ENCODE measurements at regions not wholly inside any gene's neighbourhood (a gene's known extent, or its start where the extent isn't known, plus 50 kb on each side); places are given as distances from the start of the nearest gene placed in this dataset.
"Not testable (repeated sequence)": the region's sequence is repeated elsewhere in the genome, so short reads cannot be mapped to it uniquely, and the experiment has no call there.

DNA sequence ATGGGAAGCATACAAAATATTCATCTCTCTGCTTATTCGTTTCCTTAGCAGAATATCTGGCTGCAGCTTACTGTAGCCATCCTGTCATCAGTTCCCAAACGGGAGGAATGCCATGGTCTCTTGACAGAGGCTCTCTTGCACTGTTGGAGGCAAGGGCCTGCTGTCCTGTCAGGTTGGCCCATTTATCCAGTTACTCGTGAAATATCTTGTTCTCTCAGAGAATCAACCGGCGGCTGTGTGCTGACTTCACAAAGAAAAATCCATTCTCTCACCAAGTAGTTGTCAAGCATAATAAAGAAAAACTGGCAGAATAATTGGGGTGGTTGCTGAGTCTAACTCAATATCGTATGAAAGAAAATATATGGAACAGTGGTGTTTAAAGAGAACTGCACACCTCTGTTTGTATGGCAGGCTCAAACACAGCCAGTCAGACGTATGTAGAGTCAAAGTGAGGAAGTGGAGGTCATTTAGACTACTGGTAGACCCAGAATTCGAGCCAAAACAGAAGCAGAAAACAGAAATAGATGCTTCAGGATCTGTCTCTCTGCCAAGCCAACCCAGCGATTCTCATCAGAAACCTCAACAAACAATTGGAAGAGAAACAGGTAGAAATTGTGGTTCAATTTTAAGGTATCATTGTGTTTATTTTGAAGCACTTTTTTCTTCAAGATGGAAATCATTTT lies 349.2 kb upstream of the PRKCQ start:
- DNase-seq (ENCODE audit: low read depth in 2 of 3, low spot score in 2 of 3), result no peak

DNA sequence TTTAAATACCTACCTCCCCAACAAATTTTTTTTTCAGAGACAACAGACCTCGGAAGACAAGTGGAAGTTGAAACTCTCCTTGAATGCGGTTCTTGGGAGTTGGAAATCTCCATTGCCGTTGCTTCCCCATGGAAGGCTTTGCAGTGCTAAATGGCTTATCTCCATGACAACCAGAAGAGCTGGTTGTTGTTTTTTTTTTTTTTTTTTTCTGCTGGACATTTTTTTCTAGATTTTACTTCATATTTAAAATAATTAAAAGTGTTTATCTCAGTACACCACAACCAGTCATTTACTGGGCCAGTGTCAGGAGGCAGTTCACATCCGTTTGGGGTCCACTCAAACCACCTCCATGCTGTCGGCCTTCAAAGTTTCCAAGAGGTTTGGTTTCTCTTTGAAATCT lies 348.5 kb upstream of the PRKCQ start:
- no peak for DNase-seq (ENCODE audit: low read depth in 2 of 3, low spot score in 2 of 3)

DNA sequence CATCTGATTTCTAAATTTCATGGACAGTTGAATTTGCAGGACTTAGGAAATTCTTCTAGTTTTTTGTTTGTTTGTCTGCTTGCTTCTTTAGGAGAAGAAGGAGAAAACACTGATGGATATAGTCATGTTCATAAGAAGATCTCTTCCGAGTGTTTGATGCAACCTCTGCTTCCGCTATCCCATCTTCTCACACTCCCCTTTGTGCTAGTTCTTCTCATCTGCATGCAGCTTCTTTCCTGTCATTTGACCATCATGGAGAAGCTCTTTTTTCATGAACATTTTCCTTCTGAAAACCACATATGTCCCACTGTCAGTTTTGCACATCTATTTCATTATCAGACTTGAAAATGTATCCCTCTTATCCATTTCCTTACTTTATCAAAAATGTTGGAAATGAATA lies 346.9 kb upstream of the PRKCQ start:
- DNase-seq (ENCODE audit: low read depth in 2 of 3, low spot score in 2 of 3), result no peak

DNA sequence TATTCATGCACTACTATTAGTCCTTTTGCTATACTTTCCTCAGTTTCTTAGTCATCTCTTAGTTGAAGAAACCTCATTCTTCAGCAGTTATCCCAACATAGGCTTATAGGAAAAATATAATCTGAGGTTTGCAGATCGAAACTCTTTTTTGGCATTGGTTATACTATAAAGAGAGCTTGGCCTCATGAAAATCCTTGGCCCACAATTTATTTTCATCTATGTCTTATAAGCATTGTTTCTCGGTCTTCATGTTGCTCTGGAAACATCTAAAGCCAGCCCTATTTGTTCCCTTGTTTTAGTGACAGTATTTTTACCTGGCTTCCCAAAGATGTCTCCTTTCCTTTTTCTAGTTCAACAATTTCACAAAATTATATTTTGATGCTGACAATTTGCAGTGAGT lies 345.1 kb upstream of the PRKCQ start:
- DNase-seq (ENCODE audit: low read depth in 2 of 3, low spot score in 2 of 3), result no peak

DNA sequence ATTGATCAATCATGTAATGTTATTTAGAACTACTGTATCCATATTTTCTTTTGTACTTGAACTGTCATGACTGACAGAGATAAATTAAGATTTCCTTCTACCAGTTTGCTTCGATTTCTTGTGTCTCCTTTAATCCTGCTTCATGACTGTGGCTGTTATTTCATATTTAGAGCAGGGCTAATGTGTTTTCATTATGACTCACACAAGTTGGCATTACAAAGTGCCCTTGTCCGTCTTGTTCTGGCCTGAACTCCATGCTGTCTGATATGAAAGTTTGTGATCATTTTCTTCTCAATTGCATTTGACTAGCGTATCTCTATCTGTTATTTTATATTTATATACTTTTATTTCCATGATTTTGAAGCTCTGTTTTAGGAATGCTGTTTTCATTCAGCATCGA lies 344.1 kb upstream of the PRKCQ start:
- DNase-seq (ENCODE audit: low read depth in 2 of 3, low spot score in 2 of 3), result no peak

DNA sequence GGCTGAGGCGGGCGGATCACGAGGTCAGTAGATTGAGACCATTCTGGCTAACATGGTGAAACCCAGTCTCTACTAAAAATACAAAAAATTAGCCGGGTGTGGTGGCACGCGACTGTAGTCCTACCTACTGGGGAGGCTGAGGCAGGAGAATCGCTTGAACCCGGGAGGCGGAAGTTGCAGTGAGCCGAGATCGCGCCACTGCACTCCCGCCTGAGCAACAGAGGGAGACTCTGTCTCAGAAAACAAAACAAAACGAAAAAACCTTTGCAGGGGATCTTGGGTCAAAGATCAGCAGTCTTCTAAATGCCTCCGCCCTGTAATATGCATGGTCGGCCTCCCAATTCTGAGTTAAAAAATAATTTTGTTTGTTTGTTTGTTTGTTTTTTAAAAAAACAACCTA lies 340.9 kb upstream of the PRKCQ start:
- not testable (repeated sequence) for DNase-seq (ENCODE audit: low read depth in 2 of 3, low spot score in 2 of 3)

DNA sequence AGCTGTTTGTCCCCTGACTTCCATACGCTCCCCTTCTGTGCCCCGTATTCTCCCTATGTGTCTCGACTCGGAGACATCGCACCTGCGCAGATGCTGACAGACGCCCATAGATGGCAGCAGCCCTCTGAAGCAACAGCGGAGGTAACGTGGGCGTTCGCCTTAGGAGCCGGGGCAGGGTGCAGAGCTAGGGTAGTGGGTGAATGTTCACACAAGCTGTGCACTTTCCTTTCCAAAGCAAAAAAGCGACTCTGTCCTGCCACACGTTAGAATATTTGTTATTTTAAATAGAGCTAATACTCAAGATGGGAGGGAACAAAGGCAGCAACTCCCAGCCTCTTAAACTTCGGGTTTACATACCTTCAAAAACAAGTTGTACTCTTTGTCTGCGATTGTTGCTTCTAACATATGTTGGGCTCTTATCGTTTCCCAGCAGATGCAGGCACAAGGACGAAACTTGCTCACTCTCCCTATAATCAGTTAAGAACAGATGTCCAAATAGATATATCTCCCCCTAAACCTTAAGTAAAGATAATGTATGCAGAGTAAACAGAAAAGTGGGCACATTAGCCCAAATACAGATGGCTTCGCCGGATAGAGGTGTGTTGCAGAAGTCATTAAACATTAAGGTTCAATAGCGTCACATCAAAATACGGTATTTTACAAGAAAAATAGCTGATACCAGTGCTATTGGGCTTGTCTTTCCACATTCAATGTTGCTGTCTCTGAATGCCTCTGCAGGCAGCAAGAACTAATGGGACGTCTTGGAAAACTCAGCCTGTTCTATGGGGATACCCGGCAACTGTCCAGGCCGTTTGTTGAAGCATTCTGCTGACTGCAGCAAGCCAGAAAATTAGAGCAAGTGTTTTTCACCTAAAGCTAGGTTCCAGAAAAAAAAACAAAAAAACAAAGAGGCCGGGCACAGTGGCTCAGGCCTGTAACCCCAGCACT lies 340.3 kb upstream of the PRKCQ start:
- peak; percentile 43 to 57 (median 45) for DNase-seq (ENCODE audit: low read depth in 2 of 3, low spot score in 2 of 3)

DNA sequence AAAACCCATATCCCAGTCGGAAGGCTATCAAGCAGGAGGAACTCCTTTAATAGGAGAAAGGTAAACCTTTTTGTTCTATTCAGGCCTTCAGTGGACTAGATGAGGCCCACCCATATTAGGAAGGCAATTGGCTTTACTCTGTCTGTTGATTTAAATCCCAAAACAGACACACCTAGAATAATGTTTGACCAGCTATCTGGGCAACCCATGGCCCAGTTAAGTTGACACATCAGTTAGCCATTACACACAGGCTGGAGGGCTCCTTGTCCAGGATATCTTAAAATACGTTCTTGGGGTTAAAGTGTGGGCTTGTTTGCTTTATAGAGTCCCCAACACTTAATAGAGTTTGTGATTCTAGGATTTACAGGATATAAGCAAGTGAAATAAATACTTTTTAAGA lies 339.0 kb upstream of the PRKCQ start:
- DNase-seq (ENCODE audit: low read depth in 2 of 3, low spot score in 2 of 3), result no peak

DNA sequence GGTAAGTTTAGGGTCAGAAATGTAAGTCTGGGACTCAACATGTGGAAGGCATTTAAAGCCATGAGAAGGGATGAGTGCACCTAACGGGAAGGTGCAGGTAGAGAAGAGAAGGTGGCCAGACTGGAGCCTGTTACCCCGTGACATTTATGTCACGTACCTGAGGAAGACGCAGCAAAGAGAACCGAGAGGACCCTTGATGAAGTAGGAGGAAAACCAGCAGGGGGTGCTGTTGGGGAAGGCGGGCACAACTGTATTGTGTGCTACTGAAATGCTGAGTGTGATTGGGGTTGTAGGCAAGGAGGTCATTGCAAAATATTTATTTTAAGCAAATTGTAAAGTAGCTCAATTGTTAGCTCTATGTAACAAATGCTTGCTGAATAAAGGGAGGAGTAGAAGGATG lies 338.2 kb upstream of the PRKCQ start:
- peak; percentile 19 to 54 (median 52) for DNase-seq (ENCODE audit: low read depth in 2 of 3, low spot score in 2 of 3)

DNA sequence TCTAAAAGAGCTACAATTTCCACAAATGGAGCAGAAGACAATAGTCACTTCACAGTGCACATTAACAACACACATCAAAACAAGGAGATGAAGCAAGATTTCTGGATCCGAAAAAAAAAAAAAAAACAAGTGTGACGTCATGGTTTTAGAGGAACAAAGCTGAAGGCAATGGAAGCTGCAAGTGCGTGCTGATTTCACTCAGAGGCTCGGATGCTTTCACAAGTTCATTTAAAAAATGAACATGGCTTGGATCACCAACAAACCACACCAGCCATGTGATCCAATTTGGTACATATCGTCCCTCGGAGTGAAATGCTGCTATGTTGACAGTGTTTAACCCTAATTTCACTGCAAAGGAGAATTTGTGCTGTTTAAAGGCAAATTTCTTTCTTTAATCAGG lies 337.0 kb upstream of the PRKCQ start:
- no peak for DNase-seq (ENCODE audit: low read depth in 2 of 3, low spot score in 2 of 3)

DNA sequence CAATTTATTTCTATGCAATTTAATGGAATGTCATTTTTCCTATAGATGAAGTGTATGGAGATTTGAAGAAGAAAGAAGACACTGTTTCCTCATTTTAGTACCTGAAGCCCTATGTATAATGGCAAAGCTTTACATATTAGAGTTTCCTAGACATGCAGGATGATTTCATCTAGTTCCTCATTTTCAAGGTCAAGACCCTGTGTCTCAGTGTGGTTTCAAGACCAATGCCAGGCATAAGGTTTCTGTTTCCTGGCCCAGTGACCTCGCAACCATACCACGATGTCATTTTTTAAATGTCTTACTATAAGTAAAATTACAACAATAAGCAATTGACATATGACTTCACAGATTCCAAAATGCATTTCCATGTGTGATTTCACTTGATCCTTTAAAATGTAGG lies 336.5 kb upstream of the PRKCQ start:
- DNase-seq (ENCODE audit: low read depth in 2 of 3, low spot score in 2 of 3), result no peak

DNA sequence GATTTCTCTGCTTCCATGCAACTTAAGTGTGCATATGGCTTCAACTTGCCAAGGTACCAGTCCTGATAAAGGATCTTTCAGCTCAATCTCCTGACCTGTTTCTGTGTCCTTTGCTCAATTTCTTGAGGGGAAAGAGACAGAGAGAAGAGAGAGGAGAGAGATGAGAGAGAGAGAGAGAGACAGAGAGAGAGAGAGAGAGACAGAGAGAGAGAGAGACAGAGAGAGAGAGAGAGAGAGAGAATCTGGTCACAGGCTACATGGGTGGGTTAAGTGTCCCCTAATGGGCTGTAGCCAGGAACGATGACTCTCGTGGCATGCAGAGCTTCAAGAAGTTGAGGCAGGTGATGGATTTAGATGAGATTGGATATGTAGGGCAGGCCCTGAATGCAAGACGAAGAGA lies 335.2 kb upstream of the PRKCQ start:
- no peak for DNase-seq (ENCODE audit: low read depth in 2 of 3, low spot score in 2 of 3)

DNA sequence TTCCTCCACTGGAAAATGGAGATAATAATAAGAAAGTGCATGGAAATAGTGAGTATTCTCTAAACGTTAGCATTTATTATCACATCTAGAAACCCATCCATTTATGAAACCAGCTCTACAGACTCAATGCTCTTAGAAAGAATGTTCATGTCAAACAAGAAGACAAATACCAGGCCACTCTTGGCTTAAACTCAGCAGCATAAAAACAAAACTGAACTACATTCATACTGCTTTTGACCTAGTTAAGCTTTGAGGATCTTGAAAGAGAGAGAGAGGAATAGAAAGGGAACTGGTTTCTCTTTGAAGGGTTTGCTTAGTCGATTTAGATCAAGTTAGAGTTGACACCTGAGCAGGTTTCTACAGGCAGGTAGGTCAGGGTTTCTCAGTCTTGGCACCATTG lies 332.9 kb upstream of the PRKCQ start:
- DNase-seq (ENCODE audit: low read depth in 2 of 3, low spot score in 2 of 3), result no peak

DNA sequence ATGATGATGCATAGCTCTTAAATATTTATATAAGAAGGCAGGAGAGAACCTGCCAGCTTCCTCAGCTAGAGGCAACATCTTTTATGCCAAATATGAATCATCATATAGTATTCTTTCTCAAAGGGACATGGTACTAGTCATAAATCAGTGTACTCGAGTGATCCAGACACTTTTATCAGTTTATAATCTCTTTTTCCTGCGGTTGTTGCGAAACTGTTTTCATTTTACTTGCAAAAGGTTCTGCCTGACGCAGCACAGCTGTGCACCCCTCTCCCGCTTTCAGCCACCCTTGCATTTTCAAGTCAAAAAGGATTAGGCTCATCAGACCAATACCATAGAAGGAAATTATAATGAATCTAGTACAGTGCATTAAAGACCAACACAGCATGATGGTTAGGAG lies 332.3 kb upstream of the PRKCQ start:
- no peak for DNase-seq (ENCODE audit: low read depth in 2 of 3, low spot score in 2 of 3)

DNA sequence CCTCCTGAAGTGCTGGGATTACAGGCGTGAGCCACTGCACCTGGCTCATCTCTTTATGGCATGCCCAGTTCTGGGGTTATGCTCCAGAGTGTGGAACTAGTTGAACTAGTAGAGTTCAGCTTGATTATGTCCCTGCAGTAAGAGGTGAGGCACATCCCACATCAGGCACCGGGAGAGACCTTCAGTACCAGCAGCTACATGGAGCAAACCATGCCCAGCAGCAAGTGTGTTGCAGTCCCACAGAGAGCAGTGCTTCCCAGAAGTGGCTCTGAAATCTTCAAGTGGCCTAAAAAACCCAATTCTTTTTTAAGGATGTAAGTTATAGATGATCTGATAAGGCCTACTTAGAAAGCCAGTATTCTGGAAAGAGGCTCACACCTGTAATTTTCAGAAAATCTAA lies 331.9 kb upstream of the PRKCQ start:
- DNase-seq (ENCODE audit: low read depth in 2 of 3, low spot score in 2 of 3), result no peak

DNA sequence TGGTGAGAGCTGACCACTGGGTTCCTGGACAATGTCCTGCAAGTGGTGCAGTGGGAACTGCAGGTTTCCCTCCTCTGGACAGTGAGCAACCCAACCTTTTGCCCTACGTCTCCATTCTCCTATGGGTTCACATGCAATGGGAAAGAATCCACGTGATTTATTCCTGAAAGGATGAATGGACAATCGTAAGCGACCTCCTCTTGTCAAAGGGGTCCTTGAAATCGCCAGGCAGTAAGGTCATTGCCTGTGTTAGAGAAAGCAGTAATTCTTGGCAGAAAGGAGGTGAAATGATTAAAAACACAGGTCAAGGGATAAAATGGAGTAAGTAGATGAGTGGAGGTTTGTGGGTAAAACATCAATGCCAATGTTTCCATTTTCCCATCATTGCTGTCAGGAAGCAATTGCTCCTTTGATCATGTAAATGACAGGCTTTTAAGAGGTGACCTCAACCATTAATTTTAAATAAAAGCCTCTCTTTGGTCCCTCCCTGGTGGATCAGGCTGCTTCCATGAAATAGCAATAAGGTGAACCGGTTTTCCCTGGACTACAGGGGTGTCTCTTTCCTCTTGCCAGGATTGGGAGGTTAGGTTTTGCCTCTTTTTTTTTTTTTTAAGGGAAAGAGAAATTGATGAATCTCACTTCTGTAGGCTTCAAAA lies 330.0 kb upstream of the PRKCQ start:
- DNase-seq (ENCODE audit: low read depth in 2 of 3, low spot score in 2 of 3), result no peak

DNA sequence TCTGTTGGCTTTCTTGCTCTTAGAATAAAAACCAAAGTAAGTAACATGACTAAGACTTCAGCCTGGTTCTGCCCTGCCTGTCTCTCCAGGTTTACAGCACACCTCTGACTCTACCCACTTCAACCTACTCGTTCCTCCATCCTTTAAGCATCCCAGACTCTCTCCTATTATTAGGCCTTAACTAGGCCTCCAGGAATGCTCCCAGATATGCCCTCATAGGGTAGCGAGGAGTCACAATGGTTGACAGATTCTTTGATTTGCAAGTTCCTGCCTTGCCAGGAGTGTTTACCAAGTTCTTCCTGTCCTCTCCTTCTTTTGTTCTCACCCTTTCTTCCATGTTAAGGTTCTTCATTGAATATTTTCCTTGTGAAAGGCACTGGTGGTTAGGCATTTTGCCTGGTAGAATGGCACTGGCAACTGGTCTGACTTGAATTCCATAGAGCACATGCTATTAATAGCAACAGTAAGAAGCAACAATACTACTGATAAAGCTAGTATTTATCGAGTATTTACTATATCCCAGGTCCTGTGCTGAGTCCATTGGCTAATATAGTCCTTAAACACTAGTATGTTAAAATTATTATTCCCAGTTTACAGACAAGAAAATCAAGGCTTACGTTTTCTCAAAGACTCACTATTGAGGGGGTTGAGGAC lies 327.9 kb upstream of the PRKCQ start:
- no peak for DNase-seq (ENCODE audit: low read depth in 2 of 3, low spot score in 2 of 3)

DNA sequence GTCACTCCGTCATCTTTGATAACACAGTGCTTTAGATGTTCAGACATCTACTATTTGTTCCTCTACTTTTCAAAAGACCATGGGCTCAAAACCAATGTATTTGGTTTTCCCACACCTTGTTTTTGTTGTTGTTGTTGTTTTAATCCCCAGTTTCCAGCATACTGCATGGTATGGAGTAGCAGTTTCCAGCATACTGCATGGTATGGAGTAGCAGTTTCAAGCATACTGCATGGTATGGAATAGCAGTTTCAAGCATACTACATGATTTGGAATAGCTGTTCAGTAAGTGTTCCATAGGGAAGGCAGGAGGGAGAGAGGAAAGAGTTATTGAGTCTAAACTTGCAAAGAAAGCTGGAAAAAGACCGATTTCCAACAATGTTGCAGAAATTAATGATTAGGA lies 314.3 kb upstream of the PRKCQ start:
- no peak for DNase-seq (ENCODE audit: low read depth in 2 of 3, low spot score in 2 of 3)

DNA sequence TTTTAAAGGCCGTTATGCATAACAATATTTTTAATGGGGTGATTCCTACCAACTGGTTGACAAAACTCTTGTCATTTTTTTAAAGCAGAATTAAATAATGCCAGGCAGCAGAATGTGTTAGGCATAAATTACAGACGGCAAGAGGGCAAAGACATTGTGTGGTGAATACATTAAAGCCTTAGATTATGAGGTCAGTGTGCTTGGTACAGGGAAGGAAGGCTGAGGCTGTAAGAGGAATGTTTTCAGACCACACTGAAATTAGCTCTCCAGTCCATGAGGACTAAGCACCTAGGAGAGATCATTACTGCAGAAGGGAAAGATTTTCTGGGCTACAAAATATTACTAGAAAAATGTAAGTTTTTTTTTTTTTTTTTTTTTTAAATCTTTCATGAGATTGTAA lies 312.8 kb upstream of the PRKCQ start:
- no peak for DNase-seq (ENCODE audit: low read depth in 2 of 3, low spot score in 2 of 3)

DNA sequence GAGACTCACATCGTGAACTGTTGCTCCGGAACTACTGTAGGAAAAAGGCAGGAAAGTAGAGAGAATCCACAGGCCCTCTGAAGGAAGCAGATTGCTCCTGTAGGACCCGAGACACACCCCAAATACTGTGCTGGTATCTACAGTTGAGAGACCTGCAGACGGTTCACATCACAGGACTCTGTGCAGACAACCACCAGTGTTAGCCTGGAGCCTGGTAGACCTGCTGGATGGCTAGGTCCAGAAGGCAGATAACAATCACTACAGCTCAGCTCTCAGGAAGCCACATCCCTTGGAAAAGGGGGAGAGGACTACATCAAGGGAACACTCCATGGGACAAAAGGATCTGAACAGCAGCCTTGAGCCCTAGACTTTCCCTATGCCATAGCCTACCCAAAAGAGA lies 311.8 kb upstream of the PRKCQ start:
- DNase-seq (ENCODE audit: low read depth in 2 of 3, low spot score in 2 of 3), result no peak

DNA sequence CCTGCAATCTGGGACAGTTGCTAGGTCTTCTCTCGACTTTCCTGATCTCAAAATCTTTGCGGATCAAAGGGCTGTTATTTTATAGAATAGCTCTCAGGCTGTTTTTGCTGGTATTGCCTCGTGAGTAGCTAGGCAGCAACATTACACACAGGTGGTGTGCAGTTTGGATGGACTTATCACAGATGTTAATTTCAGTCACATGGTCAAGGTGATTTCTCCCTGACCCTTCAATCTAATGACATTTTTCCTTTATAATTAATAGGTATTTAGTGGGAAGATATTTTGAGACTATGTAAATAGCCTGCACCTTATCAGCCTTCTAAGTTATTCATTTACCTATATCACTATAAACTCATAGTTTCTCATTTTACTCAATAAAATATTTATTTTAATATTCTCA lies 309.6 kb upstream of the PRKCQ start:
- no peak for DNase-seq (ENCODE audit: low read depth in 2 of 3, low spot score in 2 of 3)

DNA sequence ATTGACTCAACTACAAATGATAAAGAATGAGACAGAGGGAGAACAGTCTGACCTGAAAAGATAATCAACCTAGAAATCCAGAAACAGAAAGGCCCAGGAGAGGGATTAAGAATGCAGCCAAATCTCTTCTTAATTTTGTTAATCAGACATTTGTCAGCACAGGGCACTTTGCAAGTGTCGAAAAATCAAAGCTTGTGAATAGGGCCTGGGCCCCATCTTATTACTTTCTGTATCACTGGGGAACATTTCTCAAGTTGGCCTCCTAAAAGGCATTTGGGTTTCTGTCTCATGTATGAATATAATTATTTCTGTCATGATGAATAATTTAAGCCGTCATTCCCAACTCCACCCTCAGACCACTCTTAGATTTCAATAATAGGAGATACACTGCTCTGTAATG lies 308.4 kb upstream of the PRKCQ start:
- no peak for DNase-seq (ENCODE audit: low read depth in 2 of 3, low spot score in 2 of 3)
